ENCODE measurements at regions not wholly inside any gene's neighbourhood (a gene's known extent, or its start where the extent isn't known, plus 50 kb on each side); places are given as distances from the start of the nearest gene placed in this dataset.
"Not testable (repeated sequence)": the region's sequence is repeated elsewhere in the genome, so short reads cannot be mapped to it uniquely, and the experiment has no call there.

GRCh38 chr4:159778298-159778697, 675.4 kb downstream of the RAPGEF2 start:
- DNase-seq (ENCODE audit: low spot score) (no peak), ATAC-seq (no peak)
- no peaks in the 10 kb centered on the region for H3K4me1 Mint-ChIP-seq (ENCODE audit: low read depth in 2 of 2)
- no peaks in the 10 kb centered on the region for H3K36me3 Mint-ChIP-seq
- no peak overlapping the region for H3K4me3 Mint-ChIP-seq
- peaks cover 3% of the 10 kb centered on the region for H3K9me3 Mint-ChIP-seq
- H3K27me3 Mint-ChIP-seq = no peaks in the 10 kb centered on the region
- H3K27ac Mint-ChIP-seq = no peak overlapping the region

DNA sequence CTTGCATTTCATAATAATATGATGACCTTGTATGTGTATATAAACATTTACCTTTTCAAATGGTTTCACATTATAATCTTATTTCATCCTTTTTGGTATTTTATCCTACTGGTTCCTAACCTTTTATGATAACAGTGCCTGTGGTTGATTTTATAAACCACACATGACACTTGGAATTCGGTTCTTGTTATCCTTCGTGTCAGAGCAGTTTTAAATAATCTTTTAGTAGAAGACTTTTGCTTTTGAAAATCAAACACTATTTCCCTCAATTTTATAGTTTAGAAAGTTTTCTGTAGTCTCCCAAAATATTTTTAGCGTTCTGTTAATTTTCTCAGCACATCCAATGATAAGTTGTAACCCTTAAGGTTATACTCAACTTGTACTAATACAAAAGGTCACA, 676.8 kb downstream of the RAPGEF2 start:
- Mint-ChIP-seq H3K4me1 (ENCODE audit: low read depth in 2 of 2) (no peaks in the 10 kb centered on the region), H3K36me3 (no peaks in the 10 kb centered on the region), H3K27ac (no peak overlapping the region), H3K9me3 (peaks cover 3% of the 10 kb centered on the region), H3K4me3 (no peak overlapping the region), H3K27me3 (no peaks in the 10 kb centered on the region)
- DNase-seq (ENCODE audit: low spot score) (no peak), ATAC-seq (no peak)

DNA sequence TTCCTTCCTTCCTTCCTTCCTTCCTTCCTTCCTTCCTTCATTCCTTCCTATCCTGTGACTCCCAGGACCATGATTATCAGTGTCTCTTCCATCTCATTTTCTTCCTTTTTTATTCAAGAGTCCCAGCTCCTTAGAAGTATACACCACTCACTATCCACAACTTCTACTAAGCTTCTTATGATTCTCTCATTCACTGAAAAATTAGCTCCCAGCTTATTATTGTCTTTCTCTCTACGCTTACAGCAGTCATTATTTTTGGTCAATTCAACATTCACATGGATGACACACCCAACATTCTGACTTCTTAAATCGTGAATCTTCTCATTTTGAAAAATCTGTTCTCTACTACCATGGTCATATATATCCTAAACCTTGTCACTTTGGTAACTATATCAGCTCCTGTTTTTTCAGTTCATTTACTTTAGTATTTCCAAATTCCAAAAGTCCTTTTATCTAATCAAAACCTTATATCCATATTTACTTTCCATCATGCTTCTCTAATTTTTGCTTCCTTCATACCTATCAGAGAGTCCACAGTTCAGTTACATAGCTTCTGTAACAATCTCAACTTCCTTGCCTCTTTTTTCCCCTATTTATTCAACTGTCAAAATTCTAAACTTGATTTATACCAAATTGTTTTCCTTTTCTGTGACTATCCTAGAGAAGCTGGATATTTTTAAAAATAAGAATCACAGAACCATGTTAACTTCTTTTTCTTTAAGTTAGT, 677.5 kb downstream of the RAPGEF2 start:
- H3K9me3 Mint-ChIP-seq = peaks cover 3% of the 10 kb centered on the region
- H3K27ac Mint-ChIP-seq = no peak overlapping the region

GRCh38 chr4:159787901-159788300, 685.0 kb downstream of the RAPGEF2 start:
- no peaks in the 10 kb centered on the region for H3K27me3 Mint-ChIP-seq

More for the DNA sequence above, 677.5 kb downstream of the RAPGEF2 start:
- DNase-seq (ENCODE audit: low spot score) = no peak
- no peak for ATAC-seq
- H3K27me3 Mint-ChIP-seq = no peaks in the 10 kb centered on the region
- H3K36me3 Mint-ChIP-seq = no peaks in the 10 kb centered on the region
- H3K4me3 Mint-ChIP-seq = no peak overlapping the region
- no peaks in the 10 kb centered on the region for H3K4me1 Mint-ChIP-seq (ENCODE audit: low read depth in 2 of 2)

DNA sequence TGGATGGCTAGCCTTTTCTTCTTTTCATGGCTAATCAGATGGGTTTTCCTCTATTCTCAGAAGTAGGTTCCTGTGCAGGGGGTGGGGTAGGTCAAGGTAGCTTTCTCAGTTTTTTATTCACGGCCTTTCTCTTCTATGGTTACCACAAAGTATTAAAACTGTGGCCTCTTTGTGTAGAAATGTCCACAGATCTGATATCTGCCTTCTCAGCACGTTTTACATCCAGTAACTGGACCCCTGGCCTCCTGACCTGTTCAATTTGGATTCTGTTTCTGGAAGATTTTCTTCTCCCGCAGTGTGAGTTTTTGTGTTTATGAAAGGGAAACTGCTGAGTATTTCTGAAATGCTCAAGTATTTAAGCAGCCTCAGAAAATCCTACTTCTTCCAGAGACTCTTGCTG, 688.5 kb downstream of the RAPGEF2 start:
- DNase-seq (ENCODE audit: low spot score) = no peak
- H3K27me3 Mint-ChIP-seq = no peaks in the 10 kb centered on the region
- H3K9me3 Mint-ChIP-seq = peaks cover 13% of the 10 kb centered on the region
- no peaks in the 10 kb centered on the region for H3K4me1 Mint-ChIP-seq (ENCODE audit: low read depth in 2 of 2)
- H3K27ac Mint-ChIP-seq = no peak overlapping the region
- no peak for ATAC-seq
- no peak overlapping the region for H3K4me3 Mint-ChIP-seq
- no peaks in the 10 kb centered on the region for H3K36me3 Mint-ChIP-seq

More at GRCh38 chr4:159787901-159788300, 685.0 kb downstream of the RAPGEF2 start:
- Mint-ChIP-seq H3K36me3 (no peaks in the 10 kb centered on the region), H3K4me3 (no peak overlapping the region), H3K9me3 (peaks cover 13% of the 10 kb centered on the region), H3K27ac (no peak overlapping the region), H3K4me1 (ENCODE audit: low read depth in 2 of 2) (no peaks in the 10 kb centered on the region)
- ATAC-seq = no peak
- DNase-seq (ENCODE audit: low spot score) = no peak

DNA sequence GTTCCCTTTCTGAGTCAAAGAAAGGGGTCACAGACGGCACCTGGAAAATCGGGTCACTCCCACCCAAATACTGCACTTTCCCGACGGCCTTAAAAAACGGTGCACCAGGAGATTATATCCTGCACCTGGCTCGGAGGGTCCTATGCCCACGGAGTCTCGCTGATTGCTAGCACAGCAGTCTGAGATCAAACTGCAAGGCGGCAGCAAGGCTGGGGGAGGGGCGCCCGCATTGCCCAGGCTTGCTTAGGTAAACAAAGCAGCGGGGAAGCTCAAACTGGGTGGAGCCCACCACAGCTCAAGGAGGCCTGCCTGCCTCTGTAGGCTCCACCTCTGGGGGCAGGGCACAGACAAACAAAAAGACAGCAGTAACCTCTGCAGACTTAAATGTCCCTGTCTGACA, 701.7 kb downstream of the RAPGEF2 start:
- not testable (repeated sequence) for H3K27me3 Mint-ChIP-seq; DNase-seq (ENCODE audit: low spot score); ATAC-seq; H3K36me3 Mint-ChIP-seq; H3K9me3 Mint-ChIP-seq; H3K27ac Mint-ChIP-seq; H3K4me3 Mint-ChIP-seq; H3K4me1 Mint-ChIP-seq (ENCODE audit: low read depth in 2 of 2)

DNA sequence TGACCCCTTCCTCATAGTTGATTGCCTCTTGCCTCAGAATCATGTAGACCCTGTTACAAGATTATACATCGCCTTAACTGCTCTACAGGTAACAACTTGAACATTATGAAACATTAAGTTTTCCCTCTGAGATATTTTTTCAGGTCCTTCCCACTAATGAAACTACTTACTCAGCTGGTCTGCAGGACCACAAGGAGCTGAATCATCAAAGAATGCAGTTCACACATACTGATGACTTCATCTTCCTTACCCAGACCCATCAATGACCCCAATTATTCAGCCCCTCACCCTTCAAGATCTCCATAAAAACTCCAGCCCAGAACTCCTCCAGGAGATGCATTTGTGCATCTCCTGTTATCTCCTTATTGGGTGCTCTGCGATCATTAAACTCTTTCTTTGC, 720.9 kb downstream of the RAPGEF2 start:
- no peak overlapping the region for H3K27ac Mint-ChIP-seq
- DNase-seq (ENCODE audit: low spot score) (no peak), ATAC-seq (no peak)
- no peaks in the 10 kb centered on the region for H3K27me3 Mint-ChIP-seq
- no peak overlapping the region for H3K4me3 Mint-ChIP-seq
- H3K36me3 Mint-ChIP-seq = peaks cover 8% of the 10 kb centered on the region
- no peaks in the 10 kb centered on the region for H3K4me1 Mint-ChIP-seq (ENCODE audit: low read depth in 2 of 2)
- peaks cover 14% of the 10 kb centered on the region for H3K9me3 Mint-ChIP-seq

- no peak for DNase-seq (ENCODE audit: low spot score)
- peaks cover 21% of the 10 kb centered on the region for H3K9me3 Mint-ChIP-seq
- no peak for ATAC-seq
- H3K27ac Mint-ChIP-seq = no peak overlapping the region
- H3K4me3 Mint-ChIP-seq = no peak overlapping the region
- H3K36me3 Mint-ChIP-seq = peaks cover 8% of the 10 kb centered on the region
- no peaks in the 10 kb centered on the region for H3K4me1 Mint-ChIP-seq (ENCODE audit: low read depth in 2 of 2)
- no peaks in the 10 kb centered on the region for H3K27me3 Mint-ChIP-seq
Measured at GRCh38 chr4:159828687-159829086, 725.8 kb downstream of the RAPGEF2 start.

- Mint-ChIP-seq H3K36me3 (peaks cover 8% of the 10 kb centered on the region), H3K27ac (no peak overlapping the region), H3K27me3 (no peaks in the 10 kb centered on the region), H3K9me3 (peaks cover 19% of the 10 kb centered on the region), H3K4me1 (ENCODE audit: low read depth in 2 of 2) (no peaks in the 10 kb centered on the region), H3K4me3 (no peak overlapping the region)
- ATAC-seq = no peak
- DNase-seq (ENCODE audit: low spot score) = no peak
Measured at GRCh38 chr4:159829184-159829583, 726.3 kb downstream of the RAPGEF2 start.

GRCh38 chr4:159837071-159837470, 734.2 kb downstream of the RAPGEF2 start:
- H3K9me3 Mint-ChIP-seq = peaks cover 25% of the 10 kb centered on the region
- no peak for DNase-seq (ENCODE audit: low spot score)

GRCh38 chr4:159855731-159856130, 752.9 kb downstream of the RAPGEF2 start:
- H3K36me3 Mint-ChIP-seq = no peaks in the 10 kb centered on the region
- H3K27me3 Mint-ChIP-seq = no peaks in the 10 kb centered on the region
- H3K4me1 Mint-ChIP-seq (ENCODE audit: low read depth in 2 of 2) = no peaks in the 10 kb centered on the region
- no peak overlapping the region for H3K27ac Mint-ChIP-seq
- no peak overlapping the region for H3K4me3 Mint-ChIP-seq
- peaks cover 6% of the 10 kb centered on the region for H3K9me3 Mint-ChIP-seq
- no peak for ATAC-seq
- DNase-seq (ENCODE audit: low spot score) = no peak

More at GRCh38 chr4:159837071-159837470, 734.2 kb downstream of the RAPGEF2 start:
- no peak for ATAC-seq
- H3K27me3 Mint-ChIP-seq = no peaks in the 10 kb centered on the region
- no peaks in the 10 kb centered on the region for H3K36me3 Mint-ChIP-seq
- H3K4me3 Mint-ChIP-seq = no peak overlapping the region
- no peaks in the 10 kb centered on the region for H3K4me1 Mint-ChIP-seq (ENCODE audit: low read depth in 2 of 2)
- H3K27ac Mint-ChIP-seq = no peak overlapping the region

GRCh38 chr4:159856451-159856850, 753.6 kb downstream of the RAPGEF2 start:
- Mint-ChIP-seq H3K27ac (no peak overlapping the region), H3K4me1 (ENCODE audit: low read depth in 2 of 2) (no peaks in the 10 kb centered on the region), H3K9me3 (peaks cover 8% of the 10 kb centered on the region), H3K36me3 (no peaks in the 10 kb centered on the region), H3K27me3 (no peaks in the 10 kb centered on the region), H3K4me3 (no peak overlapping the region)
- no peak for ATAC-seq
- DNase-seq (ENCODE audit: low spot score) = no peak

DNA sequence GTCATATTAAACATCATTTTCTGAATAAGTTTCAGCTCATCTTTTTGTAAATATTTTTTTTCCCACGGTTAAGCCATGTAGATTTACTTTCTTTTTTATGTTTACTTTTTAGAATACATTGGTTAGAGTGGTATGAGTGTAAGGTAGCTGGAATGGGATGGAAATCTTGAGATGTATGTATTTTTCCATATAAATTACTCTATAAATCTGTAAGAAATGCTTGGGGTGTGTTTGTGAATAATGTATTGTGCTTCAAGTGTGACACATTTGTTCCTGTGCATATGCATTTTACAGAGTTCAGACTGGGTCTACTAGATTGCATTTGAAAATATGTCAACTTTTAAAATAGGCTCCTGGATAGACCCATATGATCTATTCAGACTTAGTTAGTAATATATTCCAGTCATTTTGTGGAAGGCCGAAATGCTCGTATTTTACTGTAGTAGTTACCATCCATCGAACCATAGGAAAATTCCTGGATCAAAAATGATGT, 756.8 kb downstream of the RAPGEF2 start:
- no peak overlapping the region for H3K4me3 Mint-ChIP-seq
- peaks cover 9% of the 10 kb centered on the region for H3K9me3 Mint-ChIP-seq
- no peak for ATAC-seq
- H3K27ac Mint-ChIP-seq = no peak overlapping the region
- no peaks in the 10 kb centered on the region for H3K27me3 Mint-ChIP-seq
- no peaks in the 10 kb centered on the region for H3K36me3 Mint-ChIP-seq
- H3K4me1 Mint-ChIP-seq (ENCODE audit: low read depth in 2 of 2) = no peaks in the 10 kb centered on the region
- no peak for DNase-seq (ENCODE audit: low spot score)

GRCh38 chr4:159860945-159861344, 758.1 kb downstream of the RAPGEF2 start:
- no peak for DNase-seq (ENCODE audit: low spot score)
- H3K4me1 Mint-ChIP-seq (ENCODE audit: low read depth in 2 of 2) = no peaks in the 10 kb centered on the region
- ATAC-seq = no peak
- H3K27ac Mint-ChIP-seq = no peak overlapping the region
- H3K27me3 Mint-ChIP-seq = no peaks in the 10 kb centered on the region
- H3K4me3 Mint-ChIP-seq = no peak overlapping the region
- no peaks in the 10 kb centered on the region for H3K36me3 Mint-ChIP-seq
- H3K9me3 Mint-ChIP-seq = peaks cover 12% of the 10 kb centered on the region

- Mint-ChIP-seq H3K27me3 (no peaks in the 10 kb centered on the region), H3K4me1 (ENCODE audit: low read depth in 2 of 2) (no peaks in the 10 kb centered on the region), H3K4me3 (no peak overlapping the region), H3K36me3 (no peaks in the 10 kb centered on the region), H3K27ac (no peak overlapping the region), H3K9me3 (peaks cover 6% of the 10 kb centered on the region)
- no peak for DNase-seq (ENCODE audit: low spot score)
- no peak for ATAC-seq
Measured at GRCh38 chr4:159864337-159864736, 761.5 kb downstream of the RAPGEF2 start.

Data from natural killer cell treated with Interleukin-12 subunit alpha and Interleukin-12 subunit beta and Interleukin-15 and Interleukin-18, amount 100 ng/mL, for 72 hours (primary cell).